ENCODE measurements at regions not wholly inside any gene's neighbourhood (a gene's known extent, or its start where the extent isn't known, plus 50 kb on each side); places are given as distances from the start of the nearest gene placed in this dataset.

GRCh38 chr5:107165296-107165695 lies 505.4 kb downstream of the EFNA5 start:
- no peak for DNase-seq (ENCODE audit: low read depth, low spot score)
- H3K27ac ChIP-seq = no peak overlapping the region

DNA sequence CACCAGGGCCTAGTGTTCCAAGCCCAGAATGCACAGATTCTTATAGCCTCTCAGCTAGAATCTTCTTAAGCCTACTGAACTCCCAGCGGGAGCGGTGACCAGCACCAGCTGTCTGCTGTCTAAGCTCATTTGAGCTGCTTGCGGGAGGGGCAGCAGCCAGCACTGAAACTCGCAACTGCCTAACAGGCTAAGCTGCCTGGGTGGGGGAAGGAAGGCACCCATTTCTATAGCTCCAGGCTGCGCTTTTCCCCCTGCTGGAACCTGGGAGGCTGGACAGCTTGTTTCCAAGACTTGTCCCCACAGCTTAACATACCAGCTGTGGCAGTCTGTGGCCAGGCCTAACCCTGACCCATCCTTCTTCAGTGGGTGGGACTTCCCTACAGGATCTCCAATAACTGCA lies 512.9 kb downstream of the EFNA5 start:
- no peak for DNase-seq (ENCODE audit: low read depth, low spot score)
- H3K27ac ChIP-seq = no peak overlapping the region

DNA sequence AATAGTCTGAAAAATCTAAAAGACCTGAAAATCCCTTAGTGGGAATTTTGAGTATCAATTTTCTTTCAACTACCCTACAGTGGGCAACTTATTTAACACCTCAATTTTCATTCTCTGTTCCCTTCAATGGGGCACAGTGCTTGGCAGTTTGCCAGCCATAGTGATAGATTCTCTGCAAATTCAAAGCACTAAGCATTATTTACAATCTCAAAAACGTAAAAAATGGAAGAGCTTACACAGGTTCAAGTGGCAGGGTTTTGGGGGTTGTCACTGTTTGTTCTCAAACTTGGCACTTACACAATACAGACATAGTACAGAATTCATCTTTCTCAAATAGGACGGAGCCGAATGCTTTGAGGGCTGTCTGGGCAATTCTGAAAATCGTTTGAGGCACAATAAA lies 515.0 kb downstream of the EFNA5 start:
- H3K27ac ChIP-seq = no peak overlapping the region
- DNase-seq (ENCODE audit: low read depth, low spot score) = no peak

DNA sequence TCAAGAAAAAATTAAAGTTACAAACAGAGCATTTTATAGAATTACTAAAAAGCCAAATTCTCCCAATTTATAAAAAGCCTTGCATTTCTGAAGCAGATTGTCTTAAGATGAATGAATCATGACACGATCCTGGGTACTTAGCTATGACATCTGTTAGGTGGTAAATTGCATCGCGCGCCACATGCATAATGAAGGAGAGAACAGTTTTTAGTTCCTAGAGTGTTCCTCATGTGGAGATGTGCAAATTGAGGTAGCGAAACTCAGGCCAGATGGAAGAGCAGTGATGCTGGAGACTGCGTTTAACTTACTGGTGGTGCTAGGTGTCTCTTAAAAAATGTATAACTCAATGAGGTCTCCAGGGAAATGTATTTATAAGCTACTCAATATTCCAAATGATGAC lies 516.1 kb downstream of the EFNA5 start:
- DNase-seq (ENCODE audit: low read depth, low spot score) = no peak
- H3K27ac ChIP-seq = no peak overlapping the region

DNA sequence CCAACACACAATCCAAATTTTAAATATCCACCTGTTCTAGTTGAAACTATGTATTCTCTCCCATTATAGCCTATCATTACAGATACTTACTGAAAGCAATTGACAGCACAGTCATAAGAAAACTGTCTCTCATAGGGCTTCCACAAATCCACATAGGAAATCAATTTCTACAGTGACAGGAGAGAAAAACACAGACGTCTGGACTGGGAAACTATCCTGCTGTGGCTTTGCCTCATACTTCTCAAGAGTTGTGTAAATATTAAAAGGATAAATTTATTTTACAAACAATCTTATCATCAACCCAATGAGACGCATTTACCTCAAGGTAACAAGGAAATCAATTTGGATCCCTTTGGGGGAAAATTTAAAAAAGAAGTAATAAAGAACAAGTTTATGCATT lies 517.5 kb downstream of the EFNA5 start:
- no peak overlapping the region for H3K27ac ChIP-seq
- DNase-seq (ENCODE audit: low read depth, low spot score) = no peak

GRCh38 chr5:107149243-107150005 lies 521.3 kb downstream of the EFNA5 start:
- H3K27ac ChIP-seq = no peak overlapping the region
- no peak for DNase-seq (ENCODE audit: low read depth, low spot score)

DNA sequence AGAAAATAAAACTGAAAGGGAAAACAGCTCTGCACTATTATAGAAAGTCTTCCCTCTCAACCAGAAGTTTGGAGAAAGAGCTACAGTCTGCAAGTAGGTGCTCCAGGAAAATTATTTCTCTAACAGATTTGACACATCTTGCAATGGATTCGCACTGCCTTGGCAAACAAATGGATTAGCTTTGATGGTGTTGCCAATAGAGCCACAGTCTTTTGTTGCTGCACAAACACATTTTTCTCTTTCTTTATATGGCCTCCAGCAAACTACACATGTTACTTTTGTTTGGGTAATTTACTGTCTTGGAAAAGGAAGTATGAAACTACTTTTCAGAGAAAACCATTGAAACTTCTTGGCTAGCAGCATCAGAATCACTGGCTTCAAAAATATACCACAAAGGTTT lies 523.1 kb downstream of the EFNA5 start:
- DNase-seq (ENCODE audit: low read depth, low spot score) = no peak
- H3K27ac ChIP-seq = no peak overlapping the region

DNA sequence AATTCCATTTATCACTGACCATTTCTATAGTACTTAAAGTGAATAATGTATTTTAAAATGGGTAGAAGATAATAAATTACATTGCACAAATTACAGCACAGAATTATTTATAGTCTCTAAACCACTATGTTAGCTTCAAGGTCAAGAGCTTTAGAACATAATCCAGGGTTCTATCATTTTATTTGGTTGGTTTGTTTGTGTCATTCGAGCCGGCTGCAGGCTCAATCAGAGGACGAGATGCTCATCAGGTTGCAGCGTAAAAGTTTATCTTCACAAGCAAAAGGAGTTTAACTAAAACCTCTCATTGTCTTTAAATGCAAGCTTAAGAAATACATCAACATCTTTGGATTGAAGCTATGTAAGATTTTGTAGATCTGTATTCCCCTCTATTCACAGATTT lies 523.8 kb downstream of the EFNA5 start:
- no peak overlapping the region for H3K27ac ChIP-seq
- no peak for DNase-seq (ENCODE audit: low read depth, low spot score)

DNA sequence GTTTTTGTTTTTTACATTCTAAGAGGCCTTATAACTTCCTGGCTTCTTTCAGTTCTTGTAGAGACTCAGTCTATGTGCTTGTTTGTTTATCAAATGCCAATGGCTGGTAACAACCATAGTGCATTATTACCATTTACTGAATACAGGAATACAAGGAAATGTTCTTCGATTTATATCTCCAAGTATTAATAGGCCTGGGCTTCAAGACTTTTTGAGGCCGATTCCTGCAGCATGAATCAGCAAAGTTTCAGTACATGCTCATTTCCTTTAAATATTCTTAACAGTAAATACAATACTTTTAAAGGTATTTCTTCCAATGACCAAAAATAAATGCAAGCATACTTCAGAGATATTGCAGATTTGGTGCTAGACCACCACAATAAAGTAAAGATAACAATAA lies 535.3 kb downstream of the EFNA5 start:
- peak overlapping the region; percentile 53 for H3K27ac ChIP-seq
- peak; percentile 6 for DNase-seq (ENCODE audit: low read depth, low spot score)

GRCh38 chr5:107134931-107135330 lies 535.8 kb downstream of the EFNA5 start:
- peak overlapping the region; percentile 53 for H3K27ac ChIP-seq
- DNase-seq (ENCODE audit: low read depth, low spot score) = no peak

DNA sequence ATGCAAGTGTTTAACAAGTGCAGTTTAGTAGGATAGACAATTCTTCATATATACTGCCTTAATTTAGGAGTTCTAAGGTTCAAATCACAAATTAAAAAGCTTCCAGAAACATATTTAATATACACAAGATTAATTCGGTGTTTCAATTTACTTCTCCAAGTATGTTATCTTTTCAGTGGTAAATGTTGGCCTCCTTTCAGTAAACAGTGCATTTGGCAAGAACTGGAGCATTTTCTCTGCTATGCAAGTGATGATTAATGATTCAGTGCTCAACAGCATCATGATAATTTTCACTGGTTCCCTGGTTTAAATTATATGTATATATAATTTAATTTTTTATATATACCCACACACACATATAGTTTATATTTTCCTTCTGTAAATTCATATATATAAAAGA lies 541.7 kb downstream of the EFNA5 start:
- DNase-seq (ENCODE audit: low read depth, low spot score) = no peak
- H3K27ac ChIP-seq = no peak overlapping the region

- H3K27ac ChIP-seq = no peak overlapping the region
- DNase-seq (ENCODE audit: low read depth, low spot score) = no peak
Measured at GRCh38 chr5:107127878-107128277, 542.9 kb downstream of the EFNA5 start.

DNA sequence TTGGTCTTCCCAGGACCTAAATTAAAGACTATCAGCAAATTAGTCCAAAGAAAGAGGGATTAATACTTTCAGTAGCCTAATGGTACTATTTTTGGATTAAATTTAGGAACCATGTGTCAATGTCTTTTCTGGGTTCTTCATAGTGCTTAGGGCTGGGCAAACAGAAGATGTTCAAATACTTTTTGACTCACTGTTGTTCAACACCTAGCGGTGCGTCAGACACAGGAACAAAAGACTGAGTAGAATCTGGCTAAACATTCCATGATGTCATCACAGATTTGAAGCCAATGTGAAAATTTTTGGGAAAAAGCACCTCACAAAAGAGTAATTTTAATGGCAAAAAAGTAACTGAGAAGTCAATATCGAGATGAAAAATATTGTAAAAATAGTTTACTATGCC lies 544.4 kb downstream of the EFNA5 start:
- no peak for DNase-seq (ENCODE audit: low read depth, low spot score)
- no peak overlapping the region for H3K27ac ChIP-seq

DNA sequence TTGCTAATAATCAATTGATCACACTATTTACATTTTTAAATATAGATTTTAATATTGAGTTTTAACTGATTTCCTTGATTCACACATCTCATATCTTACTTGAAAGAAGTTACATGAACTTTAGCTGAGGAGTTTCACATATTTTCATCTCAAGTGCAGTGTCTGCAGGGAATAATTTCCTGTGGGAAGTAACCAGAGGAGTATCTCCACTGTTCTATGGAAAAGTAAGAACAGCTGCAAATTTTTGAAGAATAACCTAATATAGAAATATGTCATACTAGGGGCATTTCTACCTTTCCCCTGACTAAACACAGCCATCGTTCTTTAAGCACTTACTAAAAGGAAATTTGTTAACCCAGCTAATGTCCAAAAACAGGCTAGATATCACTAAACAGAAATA lies 546.4 kb downstream of the EFNA5 start:
- DNase-seq (ENCODE audit: low read depth, low spot score) = no peak
- H3K27ac ChIP-seq = no peak overlapping the region

DNA sequence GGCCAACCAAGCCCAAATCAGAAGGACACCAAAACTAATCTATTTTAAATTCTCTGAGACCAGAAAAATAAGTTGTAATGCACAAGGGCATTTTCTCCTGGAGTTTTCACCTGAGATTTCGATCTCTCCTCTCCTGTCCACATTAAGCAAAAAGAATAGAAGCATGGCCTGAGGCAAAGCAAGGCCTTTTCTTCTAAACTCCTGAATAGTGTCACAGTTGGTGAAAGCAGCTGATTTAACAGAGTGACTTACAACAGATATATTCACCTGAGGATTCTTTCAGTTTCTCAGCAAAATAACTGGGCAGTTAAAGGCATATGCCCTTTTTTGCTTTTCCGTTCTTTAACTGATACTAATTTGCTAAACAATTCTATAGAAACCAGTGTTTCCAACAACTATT lies 547.7 kb downstream of the EFNA5 start:
- H3K27ac ChIP-seq = no peak overlapping the region
- no peak for DNase-seq (ENCODE audit: low read depth, low spot score)

GRCh38 chr5:107121793-107122519 lies 548.8 kb downstream of the EFNA5 start:
- no peak for DNase-seq (ENCODE audit: low read depth, low spot score)
- H3K27ac ChIP-seq = no peak overlapping the region

- H3K27ac ChIP-seq = no peak overlapping the region
- no peak for DNase-seq (ENCODE audit: low read depth, low spot score)
Measured at GRCh38 chr5:107119656-107120055, 551.1 kb downstream of the EFNA5 start.

DNA sequence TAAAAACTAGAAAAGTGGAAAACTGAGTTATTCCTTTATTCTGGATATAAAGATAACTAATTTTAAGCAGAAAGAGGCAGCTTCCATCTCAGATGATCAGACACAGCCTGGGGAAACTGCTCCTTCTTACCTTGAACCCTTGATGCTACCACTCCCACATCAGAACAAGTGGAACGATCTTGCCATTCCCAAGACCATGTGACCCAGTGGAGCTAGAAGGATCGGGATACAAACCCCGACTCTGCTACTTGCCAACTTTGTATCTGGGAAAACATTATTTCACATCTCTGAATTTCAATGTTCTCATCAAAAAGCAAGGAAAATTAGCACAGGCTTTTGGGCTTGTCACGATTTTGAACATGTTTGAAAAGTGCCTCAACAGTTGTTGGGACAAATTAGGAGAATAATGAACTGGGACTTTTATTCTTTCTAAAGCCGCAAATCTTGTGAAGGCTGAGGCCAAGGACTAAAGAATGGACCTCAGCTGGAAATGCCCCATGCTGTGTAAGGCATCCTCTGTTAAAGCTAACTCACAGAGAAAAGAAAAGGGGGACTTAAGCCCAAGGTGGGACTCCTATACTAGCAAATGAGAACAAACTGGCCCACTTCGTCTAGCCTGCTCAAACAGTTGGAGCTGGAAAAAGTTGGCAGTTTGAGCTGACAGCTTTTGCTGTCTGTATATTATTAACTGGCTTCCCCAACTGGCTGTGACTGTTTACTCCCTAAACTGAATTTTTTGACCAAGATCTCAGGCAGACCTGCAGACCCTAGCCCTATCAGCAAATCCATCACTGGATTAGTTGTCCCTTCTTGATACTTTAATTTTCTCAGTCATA lies 552.3 kb downstream of the EFNA5 start:
- H3K27ac ChIP-seq = no peak overlapping the region
- no peak for DNase-seq (ENCODE audit: low read depth, low spot score)

- no peak for DNase-seq (ENCODE audit: low read depth, low spot score)
- no peak overlapping the region for H3K27ac ChIP-seq
Measured at GRCh38 chr5:107112216-107112615, 558.5 kb downstream of the EFNA5 start.

DNA sequence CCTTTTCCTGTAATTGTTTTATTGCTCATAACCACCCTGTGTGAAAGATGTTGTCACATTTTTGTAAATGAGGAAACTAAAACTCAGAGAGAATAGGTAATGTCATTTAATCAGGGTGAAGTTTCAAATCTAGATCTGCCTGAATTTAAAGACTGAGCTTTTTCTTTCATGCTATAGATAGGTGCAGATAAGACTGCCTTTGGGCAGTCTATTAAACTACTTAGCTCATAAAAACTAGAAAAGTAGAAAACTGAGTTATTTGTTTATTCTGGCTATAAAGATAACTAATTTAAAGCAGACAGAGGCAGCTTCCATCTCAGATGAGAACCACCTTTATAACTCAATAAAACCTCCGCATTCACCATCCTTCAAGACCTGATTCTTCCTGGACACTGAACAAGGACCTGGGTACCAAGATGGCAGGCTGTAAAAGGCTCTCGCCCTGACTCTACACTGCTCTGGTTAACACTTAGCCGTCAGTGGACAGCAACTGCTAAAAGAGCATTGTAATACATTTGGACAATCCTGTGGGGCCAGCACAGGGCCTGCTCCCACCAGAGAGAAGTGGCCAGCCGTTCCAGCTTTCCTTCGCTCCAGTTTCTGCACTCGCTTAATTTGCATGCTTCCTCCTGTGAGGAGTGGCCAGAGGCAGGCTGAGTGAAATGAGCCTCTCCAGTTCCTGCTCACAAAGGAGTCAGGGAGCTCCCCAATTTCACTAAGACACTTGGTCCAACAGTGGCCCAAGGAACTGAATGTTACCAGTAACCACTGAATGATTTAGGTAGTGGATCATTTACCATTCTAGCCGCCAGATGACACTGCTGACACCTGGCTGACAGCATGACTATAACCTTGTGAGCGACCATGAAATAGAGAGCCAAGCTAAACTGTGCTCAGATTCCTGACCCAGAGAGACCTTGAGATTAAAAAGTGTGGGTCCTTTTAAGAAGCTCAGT lies 566.4 kb downstream of the EFNA5 start:
- H3K27ac ChIP-seq = no peak overlapping the region
- DNase-seq (ENCODE audit: low read depth, low spot score) = no peak
